ENCODE measurements at regions not wholly inside any gene's neighbourhood (a gene's known extent, or its start where the extent isn't known, plus 50 kb on each side); places are given as distances from the start of the nearest gene placed in this dataset.

DNA sequence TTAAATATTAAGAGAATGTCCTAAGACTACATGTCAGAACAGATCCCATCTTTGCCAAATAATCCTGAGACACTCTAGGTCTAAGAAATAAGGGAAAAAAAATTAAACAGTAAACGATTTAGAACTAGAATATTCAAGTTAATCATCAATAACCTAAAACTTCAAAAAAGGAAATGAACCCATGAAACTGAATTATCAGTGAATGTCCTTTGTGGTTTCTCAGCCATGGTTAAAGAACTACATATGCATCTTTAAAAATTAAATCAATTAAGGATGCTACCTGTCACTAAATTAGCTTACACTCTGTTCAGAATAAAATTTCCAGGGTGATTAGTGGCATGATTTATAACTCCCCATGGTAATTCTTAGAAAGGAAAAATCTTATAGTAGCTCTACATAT is 850.0 kb upstream of the C9orf72 start:
- H3K4me3 ChIP-seq (ENCODE audit: low read length) = no peak overlapping the region
- TF ChIP-seq EZH2phosphoT487 (IDR thresholded peaks at IDR 0.05; ENCODE audit: low read depth) = no peak
- TF ChIP-seq, protein P1, sequence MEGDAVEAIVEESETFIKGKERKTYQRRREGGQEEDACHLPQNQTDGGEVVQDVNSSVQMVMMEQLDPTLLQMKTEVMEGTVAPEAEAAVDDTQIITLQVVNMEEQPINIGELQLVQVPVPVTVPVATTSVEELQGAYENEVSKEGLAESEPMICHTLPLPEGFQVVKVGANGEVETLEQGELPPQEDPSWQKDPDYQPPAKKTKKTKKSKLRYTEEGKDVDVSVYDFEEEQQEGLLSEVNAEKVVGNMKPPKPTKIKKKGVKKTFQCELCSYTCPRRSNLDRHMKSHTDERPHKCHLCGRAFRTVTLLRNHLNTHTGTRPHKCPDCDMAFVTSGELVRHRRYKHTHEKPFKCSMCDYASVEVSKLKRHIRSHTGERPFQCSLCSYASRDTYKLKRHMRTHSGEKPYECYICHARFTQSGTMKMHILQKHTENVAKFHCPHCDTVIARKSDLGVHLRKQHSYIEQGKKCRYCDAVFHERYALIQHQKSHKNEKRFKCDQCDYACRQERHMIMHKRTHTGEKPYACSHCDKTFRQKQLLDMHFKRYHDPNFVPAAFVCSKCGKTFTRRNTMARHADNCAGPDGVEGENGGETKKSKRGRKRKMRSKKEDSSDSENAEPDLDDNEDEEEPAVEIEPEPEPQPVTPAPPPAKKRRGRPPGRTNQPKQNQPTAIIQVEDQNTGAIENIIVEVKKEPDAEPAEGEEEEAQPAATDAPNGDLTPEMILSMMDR (IDR thresholded peaks at IDR 0.05; ENCODE audit: low read depth, low read length) = no peak
- no peaks in the 10 kb centered on the region for H3K79me2 ChIP-seq (ENCODE audit: low read length)

DNA sequence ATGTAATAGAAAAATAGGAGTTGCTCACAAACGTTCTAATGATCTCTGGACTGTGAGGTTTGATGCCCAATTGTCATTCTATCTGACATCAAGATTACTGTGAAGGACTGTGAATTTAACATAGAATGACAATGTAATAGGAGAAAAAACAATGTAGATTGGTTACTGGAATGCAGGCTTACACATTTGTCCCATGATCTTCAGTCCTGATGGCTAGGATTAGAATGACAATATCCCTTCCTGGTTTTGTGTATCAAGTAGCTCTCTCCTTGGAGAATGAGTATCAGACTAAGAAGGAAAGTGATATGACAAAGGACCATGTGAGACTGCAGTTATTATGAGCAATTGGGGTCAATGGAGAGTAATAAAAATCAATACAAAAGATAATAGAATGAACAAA is 862.2 kb upstream of the C9orf72 start:
- Histone ChIP-seq H3K4me3 (ENCODE audit: low read length) (no peak overlapping the region), H4K20me1 (ENCODE audit: insufficient read depth, low read length) (no peaks in the 10 kb centered on the region), H3K9ac (ENCODE audit: low read length) (no peak overlapping the region), H3K4me2 (ENCODE audit: low read length) (no peak overlapping the region), H3K27ac (ENCODE audit: low read length) (no peak overlapping the region), H3K27me3 (ENCODE audit: low read depth, low read length) (no peaks in the 10 kb centered on the region), H3K36me3 (replicated peaks; ENCODE audit: low read depth, low read length) (no peaks in the 10 kb centered on the region), H3K9me3 (ENCODE audit: insufficient read depth, low read length) (no peaks in the 10 kb centered on the region), H3K79me2 (ENCODE audit: low read length) (no peaks in the 10 kb centered on the region), H3K4me1 (ENCODE audit: low read length) (no peaks in the 10 kb centered on the region), H2AFZ (ENCODE audit: low read depth, low read length) (no peak overlapping the region)
- no peak for TF ChIP-seq EZH2phosphoT487 (IDR thresholded peaks at IDR 0.05; ENCODE audit: low read depth)
- TF ChIP-seq, protein P1 (IDR thresholded peaks at IDR 0.05; ENCODE audit: low read depth, low read length) = no peak

More for the DNA sequence above, 850.0 kb upstream of the C9orf72 start:
- Histone ChIP-seq H3K27ac (ENCODE audit: low read length) (no peak overlapping the region), H3K27me3 (ENCODE audit: low read depth, low read length) (no peaks in the 10 kb centered on the region), H3K36me3 (replicated peaks; ENCODE audit: low read depth, low read length) (no peaks in the 10 kb centered on the region), H2AFZ (ENCODE audit: low read depth, low read length) (no peak overlapping the region), H3K4me1 (ENCODE audit: low read length) (peaks cover 9% of the 10 kb centered on the region; the same call in 1 of the 2 replicates), H3K4me2 (ENCODE audit: low read length) (no peak overlapping the region), H4K20me1 (ENCODE audit: insufficient read depth, low read length) (no peaks in the 10 kb centered on the region), H3K9me3 (ENCODE audit: insufficient read depth, low read length) (no peaks in the 10 kb centered on the region), H3K9ac (ENCODE audit: low read length) (no peak overlapping the region)

DNA sequence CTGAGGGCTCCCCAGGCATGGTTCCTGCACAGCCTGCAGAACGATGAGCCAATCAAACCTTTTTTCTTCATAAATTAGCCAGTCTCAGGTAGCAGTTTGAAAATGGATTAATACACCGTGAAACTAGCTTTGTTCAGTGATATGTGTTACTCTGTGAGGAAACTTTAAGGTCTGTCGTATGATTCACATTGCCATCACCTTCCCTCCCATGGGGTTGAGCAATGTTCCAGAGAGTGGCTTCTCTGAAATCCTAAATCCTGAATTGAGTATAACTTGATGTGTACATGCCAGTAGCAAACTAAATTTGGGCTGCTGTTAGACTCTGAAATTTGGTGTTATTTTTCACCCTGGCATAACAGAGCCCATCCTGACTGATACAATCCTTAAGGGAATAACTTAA is 866.4 kb upstream of the C9orf72 start:
- H3K9ac ChIP-seq (ENCODE audit: low read length) = no peak overlapping the region
- H3K27me3 ChIP-seq (ENCODE audit: low read depth, low read length) = no peaks in the 10 kb centered on the region
- no peak for TF ChIP-seq EZH2phosphoT487 (IDR thresholded peaks at IDR 0.05; ENCODE audit: low read depth)
- TF ChIP-seq, protein P1 (IDR thresholded peaks at IDR 0.05; ENCODE audit: low read depth, low read length) = no peak
- no peak overlapping the region for H3K27ac ChIP-seq (ENCODE audit: low read length)
- H3K36me3 ChIP-seq (replicated peaks; ENCODE audit: low read depth, low read length) = no peaks in the 10 kb centered on the region
- no peak overlapping the region for H3K4me2 ChIP-seq (ENCODE audit: low read length)
- no peaks in the 10 kb centered on the region for H3K9me3 ChIP-seq (ENCODE audit: insufficient read depth, low read length)
- H2AFZ ChIP-seq (ENCODE audit: low read depth, low read length) = 0 out of 2 replicates have a peak overlapping the region, but pooled peaks have one; percentile 30
- H3K79me2 ChIP-seq (ENCODE audit: low read length) = no peaks in the 10 kb centered on the region
- H3K4me1 ChIP-seq (ENCODE audit: low read length) = no peaks in the 10 kb centered on the region
- H4K20me1 ChIP-seq (ENCODE audit: insufficient read depth, low read length) = no peaks in the 10 kb centered on the region
- H3K4me3 ChIP-seq (ENCODE audit: low read length) = no peak overlapping the region

DNA sequence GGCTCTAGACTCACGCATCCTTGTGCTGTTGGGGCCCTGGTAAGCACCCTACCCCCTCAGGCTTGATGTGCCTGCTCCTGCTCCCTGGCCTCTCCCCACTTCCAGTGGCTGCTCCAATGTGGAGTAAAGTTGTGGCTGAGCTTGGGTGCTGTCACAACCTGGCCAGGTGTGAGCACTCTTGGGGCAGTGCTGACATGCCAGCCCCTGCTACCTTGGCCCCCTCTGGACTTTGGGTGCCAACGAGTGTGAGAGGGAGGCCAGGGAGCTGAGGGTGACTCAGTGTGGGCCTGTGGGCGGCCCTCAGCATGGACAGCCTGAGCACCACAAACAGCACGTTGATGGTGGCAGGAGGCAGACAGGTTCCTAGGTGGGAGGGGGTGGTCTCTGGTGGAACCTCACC is 870.2 kb upstream of the C9orf72 start:
- Histone ChIP-seq H3K4me3 (ENCODE audit: low read length) (no peak overlapping the region), H3K9ac (ENCODE audit: low read length) (no peak overlapping the region), H3K4me2 (ENCODE audit: low read length) (no peak overlapping the region), H3K9me3 (ENCODE audit: insufficient read depth, low read length) (no peaks in the 10 kb centered on the region), H3K27me3 (ENCODE audit: low read depth, low read length) (no peaks in the 10 kb centered on the region), H3K4me1 (ENCODE audit: low read length) (no peaks in the 10 kb centered on the region), H3K79me2 (ENCODE audit: low read length) (no peaks in the 10 kb centered on the region), H3K36me3 (replicated peaks; ENCODE audit: low read depth, low read length) (no peaks in the 10 kb centered on the region), H4K20me1 (ENCODE audit: insufficient read depth, low read length) (no peaks in the 10 kb centered on the region), H2AFZ (ENCODE audit: low read depth, low read length) (no peak overlapping the region), H3K27ac (ENCODE audit: low read length) (no peak overlapping the region)
- TF ChIP-seq, protein P1 (IDR thresholded peaks at IDR 0.05; ENCODE audit: low read depth, low read length) = no peak
- no peak for TF ChIP-seq EZH2phosphoT487 (IDR thresholded peaks at IDR 0.05; ENCODE audit: low read depth)
